AG09319 (cell line): ENCODE measurements at regions not wholly inside any gene's neighbourhood (a gene's known extent, or its start where the extent isn't known, plus 50 kb on each side); places are given as distances from the start of the nearest gene placed in this dataset.

Experiments
- DNase-seq: peaks from one replicate; pipeline ENCODE4 v3.0.0-alpha.2; 2010; ENCODE audit warnings: low read depth; ENCODE audit errors: extremely low read depth
- CTCF ChIP-seq: IDR thresholded peaks from 2 replicates; pipeline ENCODE4 v1.5.1; 2011; ENCODE audit warnings: low read depth, mild to moderate bottlenecking, inconsistent platforms, low read length, moderate library complexity

GRCh38 chr10:110447886-110448285 lies 49.8 kb upstream of the DUSP5 start:
- TF ChIP-seq CTCF, result no peak
- DNase-seq, result no peak
